PC-3 (cell line): ENCODE measurements at regions not wholly inside any gene's neighbourhood (a gene's known extent, or its start where the extent isn't known, plus 50 kb on each side); places are given as distances from the start of the nearest gene placed in this dataset.

Experiments
- CTCF ChIP-seq: fragments of 300-600 bp; sonication (generic); conservative IDR thresholded peaks from 2 replicates; pipeline ENCODE4 v1.5.1; 2017; ENCODE audit warnings: antibody characterized with exemption, low read depth, mild to moderate bottlenecking, low read length
- EZH2 ChIP-seq: fragments of 300-600 bp; sonication (generic); IDR thresholded peaks from one replicate; pipeline ENCODE4 v1.6.1; 2017; ENCODE audit warnings: antibody characterized with exemption, mild to moderate bottlenecking, low read length; ENCODE audit not compliant: unreplicated experiment
- EZH2phosphoT487 ChIP-seq: fragments of 300-600 bp; sonication (generic); IDR thresholded peaks from 2 replicates; pipeline ENCODE4 v1.6.1; 2018; ENCODE audit warnings: mild to moderate bottlenecking, antibody characterized with exemption, low read length, borderline replicate concordance

- no peak for TF ChIP-seq CTCF
- TF ChIP-seq EZH2: no peak
- no peak for TF ChIP-seq EZH2phosphoT487
Observed at GRCh38 chrX:13955975-13956374, 73.7 kb downstream of the GEMIN8 start.
